Retina (tissue), 1 donor: ENCODE measurements at regions not wholly inside any gene's neighbourhood (a gene's known extent, or its start where the extent isn't known, plus 50 kb on each side); places are given as distances from the start of the nearest gene placed in this dataset.

Experiments
- DNase-seq: peaks from one replicate; pipeline ENCODE4 v3.0.0-alpha.2; 2016

DNA sequence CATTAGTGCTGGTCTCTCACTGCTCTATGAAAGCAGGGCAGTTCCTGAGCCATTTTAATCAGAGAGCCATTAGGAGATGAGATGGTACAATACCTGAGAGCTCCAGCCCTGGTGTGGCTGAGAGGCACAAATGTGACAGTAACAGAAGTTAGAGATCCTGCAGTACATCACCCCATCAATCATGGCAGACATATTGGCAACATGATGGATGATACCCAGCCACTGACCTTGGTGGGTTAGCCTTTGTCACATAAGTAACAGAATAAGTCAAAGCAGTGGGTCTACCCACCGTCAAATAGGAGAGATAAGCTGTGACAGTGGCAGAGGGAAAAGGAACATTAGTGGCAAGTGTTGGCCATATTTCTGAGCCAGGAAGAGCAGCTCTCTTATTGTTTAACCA is 53.3 kb upstream of the NXPH1 start:
- DNase-seq: no peak

DNA sequence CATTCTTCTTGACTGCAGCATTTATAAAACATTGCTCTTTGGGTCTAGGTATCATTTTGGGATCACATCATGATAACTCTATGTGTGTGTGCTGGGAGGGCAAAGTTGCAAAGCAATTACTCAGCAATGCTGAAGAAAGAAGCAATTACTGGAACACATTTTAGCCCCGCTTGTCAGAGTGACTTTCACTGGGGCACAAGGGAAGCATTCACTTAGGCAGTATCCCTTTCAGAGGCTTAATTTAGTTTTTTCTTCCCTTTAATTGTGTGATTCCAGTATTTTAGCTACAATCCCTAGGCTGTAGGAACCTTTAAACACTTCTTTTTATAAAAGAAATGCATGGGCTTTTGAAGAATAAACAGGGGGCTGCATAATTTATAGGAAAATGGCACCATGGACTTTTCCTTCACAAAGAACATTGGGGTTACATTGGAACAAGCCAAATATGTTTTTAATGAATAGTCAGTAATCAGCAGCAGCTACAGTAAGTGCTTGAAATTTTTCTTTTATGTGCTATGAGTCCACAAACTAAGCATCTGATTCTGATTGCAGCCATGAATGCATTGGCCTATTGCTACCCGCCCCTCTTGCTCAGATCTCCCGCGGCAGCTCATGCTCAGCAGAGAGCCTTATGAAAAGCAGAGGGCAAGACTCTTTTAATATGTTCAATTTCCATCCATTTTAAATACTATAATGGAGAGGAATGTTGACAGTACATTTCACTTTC is 51.2 kb upstream of the NXPH1 start:
- no peak for DNase-seq
